ENCODE measurements at regions not wholly inside any gene's neighbourhood (a gene's known extent, or its start where the extent isn't known, plus 50 kb on each side); places are given as distances from the start of the nearest gene placed in this dataset.

DNA sequence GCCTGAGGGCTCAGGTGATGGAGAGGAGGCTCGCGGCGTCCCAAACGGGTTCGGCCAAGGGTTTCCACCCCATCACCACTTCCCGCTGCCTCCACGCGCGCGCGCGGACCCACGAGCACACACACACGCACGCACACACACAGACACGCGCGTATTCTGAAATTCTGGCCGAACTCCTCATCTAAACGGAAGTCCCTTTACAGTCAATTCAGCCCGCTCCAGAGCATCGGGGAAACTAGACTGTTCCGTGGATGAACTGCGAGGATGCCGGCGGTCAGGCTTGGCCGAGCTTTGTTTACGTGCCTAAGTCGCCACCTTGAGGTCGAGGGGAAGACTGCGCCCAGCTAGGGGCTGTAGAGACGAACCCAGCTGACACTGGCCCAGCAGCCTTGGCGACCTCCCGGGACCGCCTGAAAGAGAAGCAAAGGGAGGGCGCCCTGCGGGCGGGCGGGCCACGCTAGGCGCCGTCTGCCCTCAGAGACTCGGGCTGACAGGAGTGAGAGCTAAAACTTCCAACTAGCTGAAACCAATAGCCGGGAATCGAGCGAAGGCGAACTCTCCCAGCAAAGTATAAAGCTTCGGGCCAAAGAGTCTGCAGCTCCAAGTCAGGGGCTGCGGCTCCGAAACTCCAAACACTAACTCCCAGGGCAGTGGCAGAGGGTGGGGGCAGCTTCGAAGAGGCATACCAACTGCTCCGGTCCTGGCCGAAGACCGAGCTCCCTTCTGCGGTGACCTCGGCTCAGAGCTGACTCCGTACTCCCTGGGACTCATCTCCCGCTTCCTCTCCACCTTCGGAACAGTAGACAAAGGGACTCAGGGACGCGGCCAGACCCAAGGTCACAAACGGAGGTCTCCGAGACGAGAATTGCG, 124.7 kb upstream of the C11orf58 start (continued):
- TF ChIP-seq, protein P1, sequence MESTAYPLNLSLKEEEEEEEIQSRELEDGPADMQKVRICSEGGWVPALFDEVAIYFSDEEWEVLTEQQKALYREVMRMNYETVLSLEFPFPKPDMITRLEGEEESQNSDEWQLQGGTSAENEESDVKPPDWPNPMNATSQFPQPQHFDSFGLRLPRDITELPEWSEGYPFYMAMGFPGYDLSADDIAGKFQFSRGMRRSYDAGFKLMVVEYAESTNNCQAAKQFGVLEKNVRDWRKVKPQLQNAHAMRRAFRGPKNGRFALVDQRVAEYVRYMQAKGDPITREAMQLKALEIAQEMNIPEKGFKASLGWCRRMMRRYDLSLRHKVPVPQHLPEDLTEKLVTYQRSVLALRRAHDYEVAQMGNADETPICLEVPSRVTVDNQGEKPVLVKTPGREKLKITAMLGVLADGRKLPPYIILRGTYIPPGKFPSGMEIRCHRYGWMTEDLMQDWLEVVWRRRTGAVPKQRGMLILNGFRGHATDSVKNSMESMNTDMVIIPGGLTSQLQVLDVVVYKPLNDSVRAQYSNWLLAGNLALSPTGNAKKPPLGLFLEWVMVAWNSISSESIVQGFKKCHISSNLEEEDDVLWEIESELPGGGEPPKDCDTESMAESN (CRISPR knock-in tag; conservative IDR thresholded peaks at IDR 0.05) = peak; percentile 64; the same call in 1 of the 2 replicates
- TF ChIP-seq ZNF598 (CRISPR knock-in tag; IDR thresholded peaks at IDR 0.05; ENCODE audit: borderline replicate concordance) (peak; percentile 79; the same call in 1 of the 2 replicates), ZNF510 (CRISPR knock-in tag; IDR thresholded peaks at IDR 0.05; ENCODE audit: low read depth) (0 out of 2 replicates have a peak, but pooled peaks have one; percentile 21), ZNF160 (CRISPR knock-in tag; IDR thresholded peaks at IDR 0.05) (no peak), MED8 (CRISPR knock-in tag; IDR thresholded peaks at IDR 0.05; ENCODE audit: insufficient replicate concordance) (no peak), ERF (CRISPR knock-in tag; IDR thresholded peaks at IDR 0.05) (0 out of 2 replicates have a peak, but pooled peaks have one; percentile 32), ZNF501 (CRISPR knock-in tag; IDR thresholded peaks at IDR 0.05) (peak; percentile 56)
- TF ChIP-seq, protein P2, sequence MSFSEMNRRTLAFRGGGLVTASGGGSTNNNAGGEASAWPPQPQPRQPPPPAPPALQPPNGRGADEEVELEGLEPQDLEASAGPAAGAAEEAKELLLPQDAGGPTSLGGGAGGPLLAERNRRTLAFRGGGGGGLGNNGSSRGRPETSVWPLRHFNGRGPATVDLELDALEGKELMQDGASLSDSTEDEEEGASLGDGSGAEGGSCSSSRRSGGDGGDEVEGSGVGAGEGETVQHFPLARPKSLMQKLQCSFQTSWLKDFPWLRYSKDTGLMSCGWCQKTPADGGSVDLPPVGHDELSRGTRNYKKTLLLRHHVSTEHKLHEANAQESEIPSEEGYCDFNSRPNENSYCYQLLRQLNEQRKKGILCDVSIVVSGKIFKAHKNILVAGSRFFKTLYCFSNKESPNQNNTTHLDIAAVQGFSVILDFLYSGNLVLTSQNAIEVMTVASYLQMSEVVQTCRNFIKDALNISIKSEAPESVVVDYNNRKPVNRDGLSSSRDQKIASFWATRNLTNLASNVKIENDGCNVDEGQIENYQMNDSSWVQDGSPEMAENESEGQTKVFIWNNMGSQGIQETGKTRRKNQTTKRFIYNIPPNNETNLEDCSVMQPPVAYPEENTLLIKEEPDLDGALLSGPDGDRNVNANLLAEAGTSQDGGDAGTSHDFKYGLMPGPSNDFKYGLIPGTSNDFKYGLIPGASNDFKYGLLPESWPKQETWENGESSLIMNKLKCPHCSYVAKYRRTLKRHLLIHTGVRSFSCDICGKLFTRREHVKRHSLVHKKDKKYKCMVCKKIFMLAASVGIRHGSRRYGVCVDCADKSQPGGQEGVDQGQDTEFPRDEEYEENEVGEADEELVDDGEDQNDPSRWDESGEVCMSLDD (CRISPR knock-in tag; IDR thresholded peaks at IDR 0.05; ENCODE audit: borderline replicate concordance) = no peak
- TF ChIP-seq, protein P3, sequence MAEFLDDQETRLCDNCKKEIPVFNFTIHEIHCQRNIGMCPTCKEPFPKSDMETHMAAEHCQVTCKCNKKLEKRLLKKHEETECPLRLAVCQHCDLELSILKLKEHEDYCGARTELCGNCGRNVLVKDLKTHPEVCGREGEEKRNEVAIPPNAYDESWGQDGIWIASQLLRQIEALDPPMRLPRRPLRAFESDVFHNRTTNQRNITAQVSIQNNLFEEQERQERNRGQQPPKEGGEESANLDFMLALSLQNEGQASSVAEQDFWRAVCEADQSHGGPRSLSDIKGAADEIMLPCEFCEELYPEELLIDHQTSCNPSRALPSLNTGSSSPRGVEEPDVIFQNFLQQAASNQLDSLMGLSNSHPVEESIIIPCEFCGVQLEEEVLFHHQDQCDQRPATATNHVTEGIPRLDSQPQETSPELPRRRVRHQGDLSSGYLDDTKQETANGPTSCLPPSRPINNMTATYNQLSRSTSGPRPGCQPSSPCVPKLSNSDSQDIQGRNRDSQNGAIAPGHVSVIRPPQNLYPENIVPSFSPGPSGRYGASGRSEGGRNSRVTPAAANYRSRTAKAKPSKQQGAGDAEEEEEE (CRISPR knock-in tag; IDR thresholded peaks at IDR 0.05; ENCODE audit: borderline replicate concordance) = no peak; the same call in 1 of the 2 replicates
